MM.1S (cell line): ENCODE measurements at regions not wholly inside any gene's neighbourhood (a gene's known extent, or its start where the extent isn't known, plus 50 kb on each side); places are given as distances from the start of the nearest gene placed in this dataset.

Source experiments
- DNase-seq: peaks from one replicate; pipeline ENCODE4 v3.0.0-alpha.2; 2015
- H2AFZ ChIP-seq: fragments of 300-600 bp; sonication (generic); 2 replicates; pipeline ENCODE4 v1.6.0; 2016; ENCODE audit warnings: antibody characterized with exemption, low read length
- H3F3A ChIP-seq: fragments of 300-600 bp; sonication (generic); 2 replicates; pipeline ENCODE4 v1.6.1; 2016; ENCODE audit warnings: mild to moderate bottlenecking, antibody characterized with exemption, low read length, moderate library complexity, mixed read lengths; ENCODE audit not compliant: insufficient read depth
- H3K27ac ChIP-seq: fragments of 300-600 bp; sonication (generic); 2 replicates; pipeline ENCODE4 v1.5.1; 2016; ENCODE audit warnings: mild to moderate bottlenecking, low read length
- H3K27me3 ChIP-seq: fragments of 300-600 bp; sonication (generic); replicated peaks from 2 replicates; pipeline ENCODE4 v1.6.0; 2016; ENCODE audit warnings: low read length; ENCODE audit not compliant: insufficient read depth
- H3K36me3 ChIP-seq: fragments of 300-600 bp; sonication (generic); replicated peaks from 2 replicates; pipeline ENCODE4 v1.6.1; 2016; ENCODE audit warnings: mild to moderate bottlenecking, low read length, mixed read lengths; ENCODE audit not compliant: insufficient read depth
- H3K4me1 ChIP-seq: fragments of 300-600 bp; sonication (generic); 2 replicates; pipeline ENCODE4 v1.6.1; 2016; ENCODE audit warnings: low read length, mixed read lengths
- H3K4me2 ChIP-seq: fragments of 300-600 bp; sonication (generic); 2 replicates; pipeline ENCODE4 v1.6.0; 2016; ENCODE audit warnings: low read depth, low read length
- H3K4me3 ChIP-seq: fragments of 300-600 bp; sonication (generic); 2 replicates; pipeline ENCODE4 v1.5.1; 2016; ENCODE audit warnings: low read length, mixed read lengths
- H3K79me2 ChIP-seq: fragments of 300-600 bp; sonication (generic); 2 replicates; pipeline ENCODE4 v1.6.1; 2016; ENCODE audit warnings: mixed run types, low read length, mixed read lengths
- H3K9ac ChIP-seq: fragments of 300-600 bp; sonication (generic); 2 replicates; pipeline ENCODE4 v1.6.1; 2016; ENCODE audit warnings: low read length, mixed read lengths
- H3K9me2 ChIP-seq: fragments of 300-600 bp; sonication (generic); replicated peaks from 2 replicates; pipeline ENCODE4 v1.6.1; 2016; ENCODE audit warnings: mild to moderate bottlenecking, low read length, mixed read lengths; ENCODE audit not compliant: insufficient read depth
- H3K9me3 ChIP-seq: fragments of 300-600 bp; sonication (generic); replicated peaks from 2 replicates; pipeline ENCODE4 v1.6.1; 2016; ENCODE audit warnings: mild to moderate bottlenecking, low read length, mixed read lengths; ENCODE audit not compliant: insufficient read depth
- H4K20me1 ChIP-seq: fragments of 300-600 bp; sonication (generic); 2 replicates; pipeline ENCODE4 v1.6.1; 2016; ENCODE audit warnings: mild to moderate bottlenecking, low read length, moderate library complexity, mixed read lengths; ENCODE audit not compliant: insufficient read depth
- CTCF ChIP-seq: fragments of 300-600 bp; sonication (generic); IDR thresholded peaks from 2 replicates; pipeline ENCODE4 v1.5.1; 2016; ENCODE audit warnings: antibody characterized with exemption, low read length, mixed read lengths
- EZH2 ChIP-seq: fragments of 300-600 bp; sonication (generic); optimal IDR thresholded peaks from 2 replicates; pipeline ENCODE3; 2017; ENCODE audit warnings: low read depth, mild to moderate bottlenecking, antibody characterized with exemption, low read length, mixed read lengths
- EZH2phosphoT487 ChIP-seq: fragments of 300-600 bp; sonication (generic); IDR thresholded peaks from 2 replicates; pipeline ENCODE4 v1.6.1; 2018; ENCODE audit warnings: antibody characterized with exemption, low read length

DNA sequence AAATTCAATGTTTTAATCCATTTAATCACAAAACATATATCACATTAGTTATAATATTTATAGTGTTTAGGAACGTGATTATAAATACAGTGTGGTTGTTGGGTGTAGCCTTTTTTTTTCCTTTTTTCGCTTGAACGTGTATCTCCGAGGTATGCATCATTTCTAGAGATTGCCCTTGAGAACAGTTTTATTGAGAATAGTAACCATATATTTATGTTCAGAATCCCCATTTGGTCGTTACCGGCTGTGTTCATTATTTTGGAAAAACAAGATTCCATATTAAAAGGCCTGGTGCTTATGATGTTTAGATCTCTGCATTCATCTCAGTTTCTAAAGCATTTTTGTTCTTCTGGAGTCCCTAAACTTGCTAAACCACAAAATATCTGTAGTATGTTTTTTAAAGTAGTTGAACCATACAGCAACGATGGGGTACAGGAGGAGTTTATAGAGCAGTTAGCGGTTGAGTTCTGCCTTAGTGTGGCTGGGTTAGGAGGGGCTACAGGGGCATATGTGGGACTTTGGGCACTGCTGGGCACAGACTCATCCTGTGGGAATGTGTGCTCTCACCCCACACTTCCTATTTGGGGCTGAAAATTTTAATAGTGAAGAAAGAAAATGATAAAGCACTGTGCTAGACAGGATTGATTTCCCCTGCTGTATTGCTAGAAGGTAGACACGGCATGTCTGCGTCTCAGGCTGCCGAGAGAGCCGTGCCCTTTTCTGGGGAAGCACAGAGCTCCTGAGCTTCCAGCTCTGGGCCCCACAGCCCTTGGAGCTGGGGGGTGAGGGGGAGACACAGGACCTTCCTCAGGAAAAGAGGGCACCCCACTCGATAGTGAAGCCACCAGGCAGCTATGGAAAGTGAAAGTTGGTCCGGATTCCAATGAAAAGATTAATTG is 81.5 kb upstream of the PPARA start:
- Histone ChIP-seq H3K9me3 (no peaks in the 10 kb centered on the region), H4K20me1 (no peaks in the 10 kb centered on the region), H3K4me1 (no peaks in the 10 kb centered on the region), H3K27me3 (no peaks in the 10 kb centered on the region), H3K36me3 (no peaks in the 10 kb centered on the region), H3K27ac (no peak overlapping the region), H3K9me2 (no peaks in the 10 kb centered on the region), H3K9ac (no peak overlapping the region), H3K79me2 (peaks cover 47% of the 10 kb centered on the region), H3F3A (no peaks in the 10 kb centered on the region; the same call in 1 of the 2 replicates), H3K4me3 (no peak overlapping the region), H3K4me2 (no peak overlapping the region), H2AFZ (no peak overlapping the region)
- no peak for DNase-seq
- TF ChIP-seq EZH2phosphoT487 = no peak
- TF ChIP-seq CTCF = no peak
- TF ChIP-seq EZH2 = no peak

DNA sequence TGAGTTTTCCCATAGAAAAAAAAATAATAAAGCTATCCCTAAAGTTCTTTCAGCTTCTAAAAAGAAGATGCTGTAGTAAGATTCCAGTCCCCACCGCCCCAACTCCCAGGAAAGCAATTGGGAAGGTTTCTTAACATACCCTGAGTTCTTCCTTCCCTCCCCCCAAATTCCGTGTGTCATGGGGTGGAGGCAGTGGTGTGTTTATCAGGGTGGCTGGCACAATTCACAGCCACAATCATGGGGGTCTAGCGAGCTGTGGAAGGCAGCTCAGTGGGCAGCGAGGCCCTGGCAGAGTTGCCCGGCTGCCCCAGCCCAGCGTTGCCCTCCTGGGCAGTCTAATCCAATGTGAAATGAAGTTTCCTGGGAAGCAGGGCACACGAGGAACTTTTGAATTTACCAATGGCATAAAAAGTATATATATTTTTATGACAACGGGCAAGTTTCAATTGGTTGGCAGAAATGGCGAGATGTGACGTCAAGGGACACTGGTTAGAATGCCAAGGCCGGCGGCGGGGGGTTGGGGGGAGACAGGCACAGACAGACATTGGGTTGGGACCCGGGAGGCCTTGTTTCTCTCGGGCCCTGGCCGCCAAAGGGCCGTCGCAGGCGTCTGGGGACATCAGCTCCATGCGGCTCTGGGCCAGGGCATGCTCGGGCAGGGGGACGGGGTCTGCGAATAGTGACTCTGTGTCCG is 80.7 kb upstream of the PPARA start:
- TF ChIP-seq CTCF = no peak
- TF ChIP-seq EZH2 = no peak
- no peak for TF ChIP-seq EZH2phosphoT487
- Histone ChIP-seq H3K9me2 (no peaks in the 10 kb centered on the region), H3K79me2 (peaks cover 47% of the 10 kb centered on the region), H4K20me1 (no peaks in the 10 kb centered on the region), H3K4me1 (no peaks in the 10 kb centered on the region), H3K4me2 (peak overlapping the region; percentile 90), H3K36me3 (no peaks in the 10 kb centered on the region), H3K4me3 (peak overlapping the region; percentile 70), H3K27me3 (no peaks in the 10 kb centered on the region), H3K9me3 (no peaks in the 10 kb centered on the region), H3K9ac (peak overlapping the region; percentile 73; the same call in 1 of the 2 replicates), H3F3A (no peaks in the 10 kb centered on the region; the same call in 1 of the 2 replicates), H3K27ac (no peak overlapping the region), H2AFZ (peak overlapping the region; percentile 39)
- DNase-seq = no peak

- Histone ChIP-seq H3K4me2 (peak overlapping the region; percentile 90), H3F3A (no peaks in the 10 kb centered on the region; the same call in 1 of the 2 replicates), H3K9ac (peak overlapping the region; percentile 73), H3K4me3 (peak overlapping the region; percentile 70), H2AFZ (peak overlapping the region; percentile 39), H3K36me3 (no peaks in the 10 kb centered on the region), H3K9me3 (no peaks in the 10 kb centered on the region), H4K20me1 (no peaks in the 10 kb centered on the region), H3K9me2 (no peaks in the 10 kb centered on the region), H3K79me2 (peaks cover 47% of the 10 kb centered on the region), H3K4me1 (no peaks in the 10 kb centered on the region), H3K27me3 (no peaks in the 10 kb centered on the region), H3K27ac (peak overlapping the region; percentile 17; the same call in 1 of the 2 replicates)
- no peak for TF ChIP-seq CTCF
- TF ChIP-seq EZH2phosphoT487 = no peak
- TF ChIP-seq EZH2 = no peak
- peak; percentile 28 for DNase-seq
Measured at GRCh38 chr22:46070215-46070802, 80.0 kb upstream of the PPARA start.
